HG02642 (cell line): ENCODE measurements at regions not wholly inside any gene's neighbourhood (a gene's known extent, or its start where the extent isn't known, plus 50 kb on each side); places are given as distances from the start of the nearest gene placed in this dataset.
"Not testable (repeated sequence)": the region's sequence is repeated elsewhere in the genome, so short reads cannot be mapped to it uniquely, and the experiment has no call there.

Experiments used
- ATAC-seq: cut with Tn5 transposase; IDR thresholded peaks from one replicate; pipeline ENCODE4 v1.9.1; 2021; ENCODE audit warnings: mild to moderate bottlenecking; ENCODE audit not compliant: unreplicated experiment, poor library complexity

- ATAC-seq = not testable (repeated sequence)
These were observed 122.5 kb downstream of the TMEM121 start for GRCh38 chr14:105648609-105649535.

GRCh38 chr14:105652317-105652716 lies 125.9 kb downstream of the TMEM121 start:
- ATAC-seq = not testable (repeated sequence)

GRCh38 chr14:105653921-105654320 lies 127.5 kb downstream of the TMEM121 start:
- not testable (repeated sequence) for ATAC-seq

- ATAC-seq = not testable (repeated sequence)
These were observed 132.9 kb downstream of the TMEM121 start for GRCh38 chr14:105659255-105659654.

- ATAC-seq = no peak
These were observed 133.6 kb downstream of the TMEM121 start for GRCh38 chr14:105659935-105660527.

- ATAC-seq = no peak
These were observed 134.6 kb downstream of the TMEM121 start for GRCh38 chr14:105660816-105661531.

- ATAC-seq = not testable (repeated sequence)
These were observed 135.7 kb downstream of the TMEM121 start for GRCh38 chr14:105662043-105662442.

GRCh38 chr14:105662592-105662991 lies 136.2 kb downstream of the TMEM121 start:
- not testable (repeated sequence) for ATAC-seq

GRCh38 chr14:105663323-105663722 lies 136.9 kb downstream of the TMEM121 start:
- ATAC-seq = not testable (repeated sequence)

- not testable (repeated sequence) for ATAC-seq
These were observed 137.6 kb downstream of the TMEM121 start for GRCh38 chr14:105663818-105664596.

GRCh38 chr14:105664691-105665090 lies 138.3 kb downstream of the TMEM121 start:
- no peak for ATAC-seq

- no peak for ATAC-seq
These were observed 139.0 kb downstream of the TMEM121 start for GRCh38 chr14:105665247-105665950.

GRCh38 chr14:105665951-105666277 lies 139.5 kb downstream of the TMEM121 start:
- no peak for ATAC-seq

GRCh38 chr14:105666420-105666819 lies 140.0 kb downstream of the TMEM121 start:
- no peak for ATAC-seq

- ATAC-seq = not testable (repeated sequence)
These were observed 140.7 kb downstream of the TMEM121 start for GRCh38 chr14:105666991-105667662.

GRCh38 chr14:105667663-105668020 lies 141.3 kb downstream of the TMEM121 start:
- not testable (repeated sequence) for ATAC-seq

GRCh38 chr14:105668021-105668420 lies 141.6 kb downstream of the TMEM121 start:
- not testable (repeated sequence) for ATAC-seq

GRCh38 chr14:105668471-105669230 lies 142.3 kb downstream of the TMEM121 start:
- not testable (repeated sequence) for ATAC-seq
